WTC11 (cell line): ENCODE measurements at regions not wholly inside any gene's neighbourhood (a gene's known extent, or its start where the extent isn't known, plus 50 kb on each side); places are given as distances from the start of the nearest gene placed in this dataset.

ENCODE experiments used
- ATAC-seq: fragments of 200-7000 bp; cut with Tn5 transposase; 2 replicates; pipeline ENCODE4 v1.10.0; 2021; ENCODE audit warnings: mild to moderate bottlenecking, moderate library complexity
- CTCF ChIA-PET: fragments of 300-600 bp; sonication (Branson Sonifier 250); formaldehyde crosslinking; loops from one replicate; lab custom pipeline; 2021; ENCODE audit warnings: antibody characterized with exemption; lab: Charles Lee
- POLR2A ChIA-PET: fragments of 350-600 bp; sonication (Branson Sonifier 250); formaldehyde crosslinking; loops from one replicate; lab custom pipeline; 2021; ENCODE audit warnings: antibody characterized with exemption; lab: Charles Lee
- DNase-seq: peaks from one replicate; pipeline ENCODE4 v3.0.0; 2021; ENCODE audit warnings: low spot score
- H3K27ac Mint-ChIP-seq: 2 replicates; pipeline ENCODE4 v1.8.0; 2021; ENCODE audit warnings: mixed read lengths
- H3K27me3 Mint-ChIP-seq: 2 replicates; pipeline ENCODE4 v1.8.0; 2021; ENCODE audit warnings: low read depth, mild to moderate bottlenecking, moderate library complexity, mixed read lengths
- H3K36me3 Mint-ChIP-seq: 2 replicates; pipeline ENCODE4 v1.8.0; 2021; ENCODE audit warnings: mixed read lengths
- H3K4me1 Mint-ChIP-seq: 2 replicates; pipeline ENCODE4 v1.8.0; 2022; ENCODE audit warnings: mixed read lengths
- H3K4me3 Mint-ChIP-seq: 2 replicates; pipeline ENCODE4 v1.8.0; 2021; ENCODE audit warnings: mild to moderate bottlenecking, moderate library complexity, mixed read lengths
- H3K9me3 Mint-ChIP-seq: 2 replicates; pipeline ENCODE4 v1.8.0; 2021; ENCODE audit warnings: mixed read lengths
- CREM ChIP-seq: sonication (generic); formaldehyde crosslinking; IDR thresholded peaks from 2 replicates; pipeline ENCODE4 v1.8.1; 2022; ENCODE audit warnings: mild to moderate bottlenecking, missing genetic modification reagents, moderate library complexity
- ERG ChIP-seq: fragments of 250-450 bp; sonication (Bioruptor Pico); IDR thresholded peaks from 2 replicates; pipeline ENCODE4 v1.8.0; 2021; ENCODE audit warnings: mild to moderate bottlenecking
- HMGA2 ChIP-seq: fragments of 250-450 bp; sonication (Bioruptor Pico); IDR thresholded peaks from 2 replicates; pipeline ENCODE4 v1.4.0; 2021; ENCODE audit warnings: mild to moderate bottlenecking, moderate library complexity
- JUN ChIP-seq: sonication (generic); formaldehyde crosslinking; IDR thresholded peaks from 2 replicates; pipeline ENCODE4 v1.8.0; 2023; ENCODE audit warnings: mild to moderate bottlenecking, missing genetic modification reagents
- MXD4 ChIP-seq: fragments of 250-450 bp; sonication (Bioruptor Pico); IDR thresholded peaks from 2 replicates; pipeline ENCODE4 v1.8.0; 2021; ENCODE audit warnings: mild to moderate bottlenecking, moderate library complexity, borderline replicate concordance
- NFYB ChIP-seq: sonication (generic); formaldehyde crosslinking; conservative IDR thresholded peaks from 2 replicates; pipeline ENCODE4 v1.8.0; 2022; ENCODE audit warnings: low read depth, missing genetic modification reagents
- NR1H2 ChIP-seq: sonication (generic); formaldehyde crosslinking; IDR thresholded peaks from 2 replicates; pipeline ENCODE4 v1.9.0; 2021; ENCODE audit warnings: mild to moderate bottlenecking, moderate library complexity, missing genetic modification reagents
- PRDM15 ChIP-seq: sonication (generic); formaldehyde crosslinking; IDR thresholded peaks from 2 replicates; pipeline ENCODE4 v1.8.0; 2022; ENCODE audit warnings: missing genetic modification reagents
- RORB ChIP-seq: fragments of 250-450 bp; sonication (Bioruptor Pico); IDR thresholded peaks from 2 replicates; pipeline ENCODE4 v1.9.0; 2021; ENCODE audit warnings: mild to moderate bottlenecking
- SP1 ChIP-seq: sonication (generic); formaldehyde crosslinking; conservative IDR thresholded peaks from 2 replicates; pipeline ENCODE4 v1.8.1; 2022; ENCODE audit warnings: missing genetic modification reagents
- STAT6 ChIP-seq: sonication (generic); formaldehyde crosslinking; conservative IDR thresholded peaks from 2 replicates; pipeline ENCODE4 v1.8.1; 2023; ENCODE audit warnings: mild to moderate bottlenecking, low read depth, missing genetic modification reagents, moderate library complexity
- ZBTB21 ChIP-seq: sonication (generic); formaldehyde crosslinking; IDR thresholded peaks from 2 replicates; pipeline ENCODE4 v1.8.1; 2023; ENCODE audit warnings: mild to moderate bottlenecking, missing genetic modification reagents, borderline replicate concordance
- ZMAT4 ChIP-seq: fragments of 250-450 bp; sonication (Bioruptor Pico); IDR thresholded peaks from 2 replicates; pipeline ENCODE4 v1.9.0; 2021; ENCODE audit warnings: mild to moderate bottlenecking
- ZNF121 ChIP-seq: sonication (generic); formaldehyde crosslinking; IDR thresholded peaks from 2 replicates; pipeline ENCODE4 v1.8.0; 2023; ENCODE audit warnings: missing genetic modification reagents
- ZNF138 ChIP-seq: sonication (generic); formaldehyde crosslinking; conservative IDR thresholded peaks from 2 replicates; pipeline ENCODE4 v1.8.1; 2022; ENCODE audit warnings: mild to moderate bottlenecking, moderate library complexity, missing genetic modification reagents
- ZNF317 ChIP-seq: sonication (generic); formaldehyde crosslinking; IDR thresholded peaks from 2 replicates; pipeline ENCODE4 v1.8.1; 2023; ENCODE audit warnings: low read depth, mild to moderate bottlenecking, moderate library complexity, missing genetic modification reagents, borderline replicate concordance
- ZNF425 ChIP-seq: fragments of 250-450 bp; sonication (Bioruptor Pico); conservative IDR thresholded peaks from 2 replicates; pipeline ENCODE4 v1.9.0; 2021; ENCODE audit warnings: mild to moderate bottlenecking
- ZNF532 ChIP-seq: fragments of 250-450 bp; sonication (Bioruptor Pico); IDR thresholded peaks from 2 replicates; pipeline ENCODE4 v1.9.0; 2021; ENCODE audit warnings: mild to moderate bottlenecking, borderline replicate concordance
- ZNF671 ChIP-seq: fragments of 250-450 bp; sonication (Bioruptor Pico); IDR thresholded peaks from 2 replicates; pipeline ENCODE4 v1.8.0; 2021; ENCODE audit warnings: mild to moderate bottlenecking

- TF ChIP-seq STAT6 (CRISPR knock-in tag) (no peak), JUN (CRISPR knock-in tag) (no peak)
- TF ChIP-seq, all 79 proteins: peak for 0
These were observed 365.3 kb upstream of the ZNF32 start (continued) for GRCh38 chr10:44013981-44014380.

GRCh38 chr10:44012921-44013320 is 364.2 kb upstream of the ZNF32 start:
- H3K9me3 Mint-ChIP-seq: no peaks in the 10 kb centered on the region; the same call in 1 of the 2 replicates
- no peaks in the 10 kb centered on the region; the same call in 1 of the 2 replicates for H3K27me3 Mint-ChIP-seq
- no peaks in the 10 kb centered on the region for H3K4me1 Mint-ChIP-seq
- POLR2A ChIA-PET: no interaction called here
- DNase-seq (no peak), ATAC-seq (no peak)
- H3K36me3 Mint-ChIP-seq: no peaks in the 10 kb centered on the region
- no peak overlapping the region for H3K27ac Mint-ChIP-seq
- no peak overlapping the region for H3K4me3 Mint-ChIP-seq
- CTCF ChIA-PET: no interaction called here
- TF ChIP-seq ZMAT4 (CRISPR knock-in tag) (no peak), NFYB (CRISPR knock-in tag) (no peak)

GRCh38 chr10:44011603-44011981 is 362.9 kb upstream of the ZNF32 start:
- Mint-ChIP-seq H3K4me3 (no peak overlapping the region), H3K36me3 (no peaks in the 10 kb centered on the region), H3K27me3 (no peaks in the 10 kb centered on the region; the same call in 1 of the 2 replicates), H3K9me3 (no peaks in the 10 kb centered on the region), H3K27ac (no peak overlapping the region), H3K4me1 (no peaks in the 10 kb centered on the region)
- no peak for DNase-seq
- ATAC-seq: no peak
- ChIA-PET POLR2A (no interaction called here), CTCF (interaction anchor here (1.0 to 1.6 kb wide), 2 partner anchors 126 to 322 kb away, joined by 3 to 7 read pairs; no protein-coding TSS in a partner anchor)
- TF ChIP-seq MXD4 (no peak), ZNF532 (CRISPR knock-in tag) (no peak), ZNF121 (CRISPR knock-in tag) (no peak), RORB (CRISPR knock-in tag) (no peak), NR1H2 (no peak), PRDM15 (no peak), ZNF317 (CRISPR knock-in tag) (no peak), ERG (no peak), ZNF425 (CRISPR knock-in tag) (no peak), ZNF138 (CRISPR knock-in tag) (no peak), ZNF671 (CRISPR knock-in tag) (no peak), HMGA2 (no peak), SP1 (no peak), ZBTB21 (no peak), CREM (CRISPR knock-in tag) (no peak)
